GM19025 (cell line): ENCODE measurements at regions not wholly inside any gene's neighbourhood (a gene's known extent, or its start where the extent isn't known, plus 50 kb on each side); places are given as distances from the start of the nearest gene placed in this dataset.

Experiments used
- ATAC-seq: cut with Tn5 transposase; IDR thresholded peaks from one replicate; pipeline ENCODE4 v1.9.1; 2021; ENCODE audit warnings: mild to moderate bottlenecking, low read depth, moderate library complexity; ENCODE audit not compliant: unreplicated experiment

DNA sequence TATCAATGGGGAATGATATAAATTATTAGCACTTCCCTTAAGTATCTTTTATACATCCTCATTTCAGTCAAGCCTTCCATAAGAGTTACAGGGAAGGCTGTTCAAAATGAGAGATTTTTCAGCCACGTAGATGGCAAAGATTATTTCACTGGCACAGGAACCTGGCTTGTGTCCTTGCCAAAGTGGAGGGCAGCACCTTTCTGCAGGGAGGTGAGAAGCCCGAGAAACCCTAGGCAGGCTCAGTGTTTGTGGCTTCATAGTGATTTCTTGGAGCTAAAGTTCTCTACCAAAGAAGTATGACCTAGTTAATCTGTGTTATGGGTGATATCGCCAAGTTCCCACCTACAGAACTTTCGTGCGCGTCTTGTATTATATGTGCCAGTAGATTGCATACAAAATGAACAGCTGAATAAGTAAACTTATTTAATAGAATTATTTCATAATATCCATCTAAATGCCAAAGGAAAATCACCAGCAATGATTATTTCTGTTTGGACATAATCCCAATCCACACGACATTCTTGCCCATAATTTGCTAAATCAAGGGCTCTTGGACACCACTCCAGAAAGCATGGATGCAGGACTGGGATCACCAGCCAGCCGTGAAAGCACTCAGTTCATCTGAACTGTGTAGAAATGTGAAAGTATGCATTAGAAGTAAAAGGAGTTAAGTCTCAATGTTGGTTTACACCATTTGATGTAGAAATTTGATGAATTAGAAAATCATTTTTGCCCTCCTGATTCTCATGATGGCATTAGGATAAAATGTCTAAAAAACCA lies 150.4 kb upstream of the RNF32 start:
- ATAC-seq = no peak

- no peak for ATAC-seq
These were observed 152.6 kb upstream of the RNF32 start for GRCh38 chr7:156487811-156488533.

- ATAC-seq = no peak
These were observed 159.9 kb upstream of the RNF32 start for GRCh38 chr7:156480671-156481070.

DNA sequence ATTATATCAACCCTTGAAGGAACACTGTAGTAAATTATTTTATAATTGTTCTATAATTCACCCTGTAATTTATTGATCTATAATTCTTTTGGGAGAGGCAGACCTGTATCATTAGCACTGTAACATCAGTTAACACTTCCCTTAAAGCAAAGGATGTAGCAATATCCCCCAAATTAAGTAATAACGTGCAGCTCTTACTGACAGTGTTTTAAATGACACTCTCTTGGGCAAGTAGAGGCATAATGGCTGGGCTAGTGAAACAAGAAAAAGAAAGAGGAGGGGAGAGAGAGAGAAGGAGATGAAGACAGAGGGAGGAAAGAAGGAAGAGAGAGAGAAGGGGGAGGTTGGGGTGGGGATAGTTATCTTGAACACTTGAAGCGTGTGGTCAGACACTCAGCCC lies 161.0 kb upstream of the RNF32 start:
- no peak for ATAC-seq

DNA sequence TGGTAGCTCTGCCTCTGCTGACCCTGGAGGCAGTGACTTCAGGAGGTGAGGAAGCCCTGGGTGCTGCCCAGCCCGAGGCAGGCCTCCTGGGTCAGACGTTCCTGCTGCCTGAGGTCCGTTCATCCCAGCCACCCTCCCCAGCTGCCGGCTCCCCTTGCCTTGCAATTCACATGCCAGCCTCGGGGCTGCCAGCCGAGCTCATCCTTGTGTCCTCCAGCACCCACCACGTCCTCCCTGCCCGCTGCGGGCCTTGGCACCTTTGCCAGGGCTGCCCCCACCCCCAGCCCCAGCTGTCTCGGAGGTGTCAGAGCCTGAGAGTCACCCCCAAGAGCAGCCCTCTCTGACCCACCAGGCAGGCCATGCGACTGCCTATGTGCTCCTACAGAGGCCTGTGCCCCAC lies 162.1 kb upstream of the RNF32 start:
- no peak for ATAC-seq

DNA sequence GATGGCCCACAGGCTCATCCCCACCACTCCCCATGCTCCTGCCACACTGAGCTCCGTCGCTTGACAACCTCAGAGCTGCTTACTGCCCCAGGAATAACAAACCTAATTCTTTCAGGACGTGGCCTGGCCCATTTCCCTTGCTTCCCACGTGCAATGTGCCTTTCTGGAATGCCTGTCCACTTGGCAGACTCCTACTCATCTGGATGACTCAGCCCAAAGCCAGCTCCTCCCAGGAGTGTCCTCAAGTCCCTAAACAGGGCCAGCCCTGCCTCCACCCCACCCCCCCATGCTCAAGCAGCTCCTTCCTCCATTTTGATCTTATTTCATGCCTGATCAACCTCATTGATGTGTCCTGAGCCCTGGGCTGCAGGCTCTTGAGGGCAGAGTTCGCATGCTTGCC lies 164.9 kb upstream of the RNF32 start:
- no peak for ATAC-seq

- no peak for ATAC-seq
These were observed 165.4 kb upstream of the RNF32 start for GRCh38 chr7:156475179-156475578.

GRCh38 chr7:156474241-156474743 lies 166.3 kb upstream of the RNF32 start:
- ATAC-seq = no peak

DNA sequence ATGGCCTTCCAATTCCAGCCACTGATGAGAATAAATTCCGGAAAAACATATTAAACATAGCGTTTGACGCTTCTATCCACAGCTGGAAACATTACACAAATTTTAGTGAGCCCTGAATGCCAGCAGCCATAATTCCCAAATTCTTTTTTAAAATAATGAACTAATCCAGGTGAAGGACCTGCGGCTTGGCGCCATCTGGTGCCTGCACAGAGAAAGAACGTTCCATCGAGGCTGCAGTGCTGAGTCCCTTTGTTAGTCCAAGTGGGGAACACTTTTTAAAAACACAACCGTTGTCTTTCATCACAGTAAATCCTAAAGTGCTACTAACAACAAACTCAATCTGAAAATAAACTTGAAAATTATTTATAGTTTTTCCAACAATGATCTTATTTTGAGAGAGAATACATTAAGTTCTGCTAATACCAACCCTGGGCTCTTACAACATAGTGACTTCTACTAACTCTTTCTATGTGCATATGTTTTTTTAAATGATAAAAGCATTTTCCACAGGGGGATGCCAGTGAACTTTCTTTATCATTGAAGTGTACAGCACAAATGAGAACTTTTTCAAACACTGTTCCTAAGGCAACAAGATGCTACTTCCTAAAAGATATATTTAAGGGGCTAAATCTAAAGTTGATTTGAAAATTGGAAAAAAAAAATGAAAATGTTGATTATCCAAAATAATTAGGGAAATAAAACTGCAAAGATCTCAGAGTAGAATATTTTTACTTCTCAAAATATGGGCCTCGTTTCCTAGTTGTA lies 166.9 kb upstream of the RNF32 start:
- no peak for ATAC-seq

DNA sequence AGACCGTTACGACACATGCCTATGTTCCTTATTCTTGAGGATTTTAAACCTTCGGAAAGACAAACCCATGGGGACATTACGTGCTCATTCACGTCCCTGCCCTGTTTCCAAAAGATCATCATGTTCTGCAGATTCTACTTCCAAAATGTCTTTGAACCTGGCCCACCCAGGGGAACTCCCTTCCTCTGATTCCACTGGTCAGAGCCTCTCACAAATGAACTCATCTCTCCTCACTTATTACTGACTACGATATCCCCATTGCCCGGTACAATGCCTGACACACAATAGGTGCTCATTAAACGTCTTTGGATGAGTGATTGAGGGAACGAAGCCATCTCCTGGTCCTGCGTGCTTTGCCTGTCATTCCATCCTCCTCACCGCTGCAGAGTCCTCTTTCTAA lies 168.3 kb upstream of the RNF32 start:
- ATAC-seq = no peak

GRCh38 chr7:156470399-156471320 lies 169.9 kb upstream of the RNF32 start:
- no peak for ATAC-seq

DNA sequence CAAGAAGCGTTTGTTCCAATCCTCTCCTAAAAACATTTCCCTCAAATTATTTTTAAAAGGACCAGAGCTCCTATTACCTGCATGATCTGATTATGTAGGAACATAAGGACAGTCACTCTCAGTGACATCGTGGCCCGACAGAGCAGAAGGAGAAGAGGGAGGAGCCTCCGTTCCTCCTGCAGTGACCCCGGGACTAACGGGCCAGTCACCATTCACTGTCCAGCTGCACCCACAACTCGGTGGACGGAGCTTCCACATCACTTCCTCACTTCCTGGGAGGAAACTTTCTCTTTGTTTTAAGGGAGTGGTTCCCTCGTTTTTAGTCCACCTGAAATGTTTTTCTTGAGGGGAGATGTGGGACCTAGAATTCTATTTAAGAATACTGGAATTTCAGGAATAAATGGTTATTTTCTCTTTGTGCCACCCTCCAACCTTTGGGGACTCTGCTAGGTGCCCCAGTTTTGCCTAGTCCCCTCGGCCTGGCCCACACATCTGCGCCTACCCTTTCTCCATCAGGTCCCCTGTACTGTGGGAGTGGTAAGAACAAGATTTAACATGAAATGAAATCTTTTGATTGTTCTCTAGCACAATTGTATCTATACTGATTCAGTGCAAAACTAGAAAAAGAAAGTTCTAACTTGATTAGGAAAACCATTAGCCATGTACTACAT lies 173.5 kb upstream of the RNF32 start:
- ATAC-seq = no peak

GRCh38 chr7:156466272-156466671 lies 174.3 kb upstream of the RNF32 start:
- no peak for ATAC-seq

GRCh38 chr7:156465186-156465585 lies 175.4 kb upstream of the RNF32 start:
- no peak for ATAC-seq

GRCh38 chr7:156464339-156464738 lies 176.2 kb upstream of the RNF32 start:
- no peak for ATAC-seq

GRCh38 chr7:156463280-156463679 lies 177.3 kb upstream of the RNF32 start:
- ATAC-seq = no peak

DNA sequence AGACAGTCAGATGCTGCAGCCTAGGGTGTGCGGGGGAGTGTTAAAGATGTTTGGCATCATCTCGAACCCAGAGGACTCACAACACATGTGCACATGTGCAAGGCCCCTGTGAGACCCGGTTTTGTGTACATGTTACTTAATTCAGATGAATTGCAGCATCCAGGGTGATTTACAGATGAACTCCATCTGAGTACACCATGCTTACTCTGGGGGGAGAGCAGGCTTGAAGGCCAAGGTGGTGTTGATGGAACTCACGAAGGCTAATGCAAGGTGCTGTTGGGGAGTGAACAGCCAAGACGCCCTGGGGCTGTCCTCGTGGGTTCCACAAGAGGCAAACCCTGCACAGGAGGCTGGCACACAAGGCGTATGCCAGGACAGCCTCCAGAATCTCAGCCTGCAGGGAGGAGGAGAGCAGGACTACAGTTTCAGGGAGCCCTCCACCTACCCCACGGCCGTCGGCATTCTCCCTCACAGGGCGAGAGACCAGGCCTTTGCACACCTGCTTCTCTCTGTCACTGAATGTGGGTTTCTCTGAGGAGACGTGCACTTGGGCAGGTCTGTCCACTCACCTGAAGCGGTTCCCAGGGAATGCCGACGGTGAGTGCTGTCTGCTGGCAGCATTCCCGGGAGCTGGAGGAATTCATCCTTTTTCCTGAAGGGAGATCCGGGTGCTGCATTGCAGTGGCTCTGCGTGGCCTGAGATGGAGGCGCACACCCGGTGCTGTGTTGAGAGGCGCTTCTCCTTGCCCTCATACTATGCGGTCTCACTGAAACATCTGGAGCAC lies 178.5 kb upstream of the RNF32 start:
- ATAC-seq = no peak

GRCh38 chr7:156460858-156461627 lies 179.5 kb upstream of the RNF32 start:
- no peak for ATAC-seq
